WI38 (cell line): ENCODE measurements at regions not wholly inside any gene's neighbourhood (a gene's known extent, or its start where the extent isn't known, plus 50 kb on each side); places are given as distances from the start of the nearest gene placed in this dataset.

Experiments
- H3K4me3 ChIP-seq: 2 replicates; pipeline ENCODE4 v1.5.1; 2011; ENCODE audit warnings: low read depth, mild to moderate bottlenecking, control low read depth, low read length
- CTCF ChIP-seq: IDR thresholded peaks from 2 replicates; pipeline ENCODE4 v1.5.1; 2012; ENCODE audit warnings: low read depth, mild to moderate bottlenecking, control low read depth, low read length

- TF ChIP-seq CTCF = no peak
- H3K4me3 ChIP-seq = no peak overlapping the region
Observed at GRCh38 chrX:10726647-10727046, 106.3 kb upstream of the MID1 start.

- no peak for TF ChIP-seq CTCF
- H3K4me3 ChIP-seq = no peak overlapping the region
Observed at GRCh38 chrX:10728806-10729389, 108.5 kb upstream of the MID1 start.

GRCh38 chrX:10739426-10739825 is 119.0 kb upstream of the MID1 start:
- no peak for TF ChIP-seq CTCF
- H3K4me3 ChIP-seq = no peak overlapping the region

GRCh38 chrX:10741003-10741402 is 120.6 kb upstream of the MID1 start:
- H3K4me3 ChIP-seq = no peak overlapping the region

GRCh38 chrX:10741550-10741949 is 121.2 kb upstream of the MID1 start:
- H3K4me3 ChIP-seq = no peak overlapping the region
- TF ChIP-seq CTCF = no peak

More at GRCh38 chrX:10741003-10741402, 120.6 kb upstream of the MID1 start:
- no peak for TF ChIP-seq CTCF

- H3K4me3 ChIP-seq = no peak overlapping the region
- no peak for TF ChIP-seq CTCF
Observed at GRCh38 chrX:10743476-10743875, 123.1 kb upstream of the MID1 start.

- TF ChIP-seq CTCF = no peak
- no peak overlapping the region for H3K4me3 ChIP-seq
Observed at GRCh38 chrX:10744007-10744406, 123.6 kb upstream of the MID1 start.
